NCI-H446 treated with DMSO at 0.1 percent for 48 hours (cell line): ENCODE measurements at regions not wholly inside any gene's neighbourhood (a gene's known extent, or its start where the extent isn't known, plus 50 kb on each side); places are given as distances from the start of the nearest gene placed in this dataset.

Experiments used
- DNase-seq: peaks from one replicate; lab custom pipeline; 2025; lab: John Stamatoyannopoulos, UW

GRCh38 chr4:56086073-56086541 lies 137.4 kb downstream of the CEP135 start:
- DNase-seq, result no peak

- DNase-seq, result no peak
These were observed 136.5 kb downstream of the CEP135 start for GRCh38 chr4:56085275-56085674.

- DNase-seq, result no peak
These were observed 136.1 kb downstream of the CEP135 start for GRCh38 chr4:56084851-56085250.
